GM12878 (cell line): ENCODE measurements at regions not wholly inside any gene's neighbourhood (a gene's known extent, or its start where the extent isn't known, plus 50 kb on each side); places are given as distances from the start of the nearest gene placed in this dataset.
"Not testable (repeated sequence)": the region's sequence is repeated elsewhere in the genome, so short reads cannot be mapped to it uniquely, and the experiment has no call there.

ENCODE experiments used
- ATAC-seq: fragments of 200-7000 bp; cut with Tn5 transposase; 3 replicates; pipeline ENCODE4 v1.9.1; 2020; ENCODE audit warnings: mild to moderate bottlenecking, moderate library complexity
- BruUV-seq: library from RNA; stranded (reverse); fragments of 400-500 nt; replicated peaks from 2 replicates; lab custom pipeline; 2021; lab: Mats Ljungman, UMichigan
- CTCF ChIA-PET: fragments of 300-600 bp; sonication (Branson Sonifier 250); formaldehyde crosslinking; extraction: SDS; loops from one replicate; lab custom pipeline; 2021; ENCODE audit warnings: inconsistent platforms; lab: Yijun Ruan, JAX
- POLR2A ChIA-PET: fragments of 350-600 bp; formaldehyde crosslinking; extraction: SDS; loops from one replicate; lab custom pipeline; 2021; ENCODE audit warnings: inconsistent platforms; lab: Charles Lee
- RAD21 ChIA-PET: fragments of 300-600 bp; sonication (Branson Sonifier 250); formaldehyde crosslinking; loops from one replicate; lab custom pipeline; 2023; ENCODE audit warnings: antibody characterized with exemption; ENCODE audit not compliant: unreplicated experiment; lab: Charles Lee
- SMC1A ChIA-PET: fragments of 300-600 bp; sonication (Branson Sonifier 250); formaldehyde crosslinking; loops from one replicate; lab custom pipeline; 2023; ENCODE audit not compliant: unreplicated experiment, uncharacterized antibody; lab: Charles Lee
- DNase-seq: peaks from one replicate; pipeline ENCODE4 v3.0.0-alpha.2; 2011; ENCODE audit warnings: low read depth, low spot score
- FAIRE-seq: peaks from 3 replicates; lab custom pipeline; 2011; peaks lifted over from hg19 to GRCh38; lab: Jason Lieb, UNC
- H2AFZ ChIP-seq: 2 replicates; pipeline ENCODE4 v1.6.0; 2011; ENCODE audit warnings: low read depth, low read length, control low read depth; ENCODE audit not compliant: control insufficient read depth
- H3K27ac ChIP-seq: 2 replicates; pipeline ENCODE4 v1.5.1; 2011; ENCODE audit warnings: control low read depth; ENCODE audit not compliant: control insufficient read depth, insufficient read depth
- H3K27me3 ChIP-seq, 2 experiments: replicated peaks in 1 of 2; 2 replicates each; pipeline versions ENCODE4 v1.6.0 to v1.6.1; 2011; ENCODE audit warnings: low read length in 1 of 2; ENCODE audit not compliant: control insufficient read depth in 2 of 2, insufficient read depth in 2 of 2
- H3K36me3 ChIP-seq, 2 experiments: 2 replicates each; pipeline ENCODE4 v1.5.1; 2011; ENCODE audit warnings: low read length in 1 of 2; ENCODE audit not compliant: control insufficient read depth in 2 of 2, insufficient read depth in 2 of 2
- H3K4me1 ChIP-seq: 2 replicates; pipeline ENCODE4 v1.6.1; 2011; ENCODE audit warnings: mild to moderate bottlenecking, low read length, moderate library complexity, mixed read lengths; ENCODE audit not compliant: control insufficient read depth, insufficient read depth
- H3K4me2 ChIP-seq: 2 replicates; pipeline ENCODE4 v1.6.0; 2011; ENCODE audit warnings: control low read depth; ENCODE audit not compliant: control insufficient read depth, insufficient read depth
- H3K4me3 ChIP-seq: fragments of 200-600 bp; sonication (generic); 2 replicates; pipeline ENCODE4 v1.5.1; 2016
- H3K79me2 ChIP-seq: 2 replicates; pipeline ENCODE4 v1.6.0; 2011; ENCODE audit warnings: low read length; ENCODE audit not compliant: control insufficient read depth, insufficient read depth
- H3K9ac ChIP-seq: 2 replicates; pipeline ENCODE4 v1.8.0; 2011; ENCODE audit warnings: low read length, control low read depth, mixed read lengths; ENCODE audit not compliant: control insufficient read depth, insufficient read depth
- H3K9me3 ChIP-seq: replicated peaks from 3 replicates; pipeline ENCODE4 v1.5.1; 2011; ENCODE audit warnings: mild to moderate bottlenecking, low read length; ENCODE audit not compliant: control insufficient read depth, insufficient read depth
- H4K20me1 ChIP-seq: 2 replicates; pipeline ENCODE4 v1.6.0; 2011; ENCODE audit not compliant: control insufficient read depth, insufficient read depth
- FOXM1 ChIP-seq: IDR thresholded peaks from 2 replicates; pipeline ENCODE4 v1.6.1; 2012; ENCODE audit warnings: low read depth, mild to moderate bottlenecking, inconsistent platforms, low read length, moderate library complexity
- NRF1 ChIP-seq: conservative IDR thresholded peaks from 2 replicates; pipeline ENCODE4 v1.6.1; 2011; ENCODE audit warnings: mild to moderate bottlenecking, low read depth, low read length, improper control_type of control experiment
- WGBS: methylation state at CpG from one replicate; pipeline ENCODE4 v1.1.6; 2016; ENCODE audit warnings: low lambda C conversion rate; ENCODE audit not compliant: insufficient replicate concordance, insufficient coverage; ENCODE audit errors: missing lambda C conversion rate; 5-methylcytosine and 5-hydroxymethylcytosine counted together
- in situ Hi-C: fragments of 300-500 bp; cut with MboI; formaldehyde crosslinking; loops from 9 replicates; pipeline ENCODE4 v1.14.3; 2018; ENCODE audit warnings: mixed read lengths
- intact Hi-C: fragments of 100-400 bp; cut with micrococcal nuclease; formaldehyde crosslinking; loops from one replicate; pipeline ENCODE4 v1.14.2; 2022; ENCODE audit not compliant: unreplicated experiment

DNA sequence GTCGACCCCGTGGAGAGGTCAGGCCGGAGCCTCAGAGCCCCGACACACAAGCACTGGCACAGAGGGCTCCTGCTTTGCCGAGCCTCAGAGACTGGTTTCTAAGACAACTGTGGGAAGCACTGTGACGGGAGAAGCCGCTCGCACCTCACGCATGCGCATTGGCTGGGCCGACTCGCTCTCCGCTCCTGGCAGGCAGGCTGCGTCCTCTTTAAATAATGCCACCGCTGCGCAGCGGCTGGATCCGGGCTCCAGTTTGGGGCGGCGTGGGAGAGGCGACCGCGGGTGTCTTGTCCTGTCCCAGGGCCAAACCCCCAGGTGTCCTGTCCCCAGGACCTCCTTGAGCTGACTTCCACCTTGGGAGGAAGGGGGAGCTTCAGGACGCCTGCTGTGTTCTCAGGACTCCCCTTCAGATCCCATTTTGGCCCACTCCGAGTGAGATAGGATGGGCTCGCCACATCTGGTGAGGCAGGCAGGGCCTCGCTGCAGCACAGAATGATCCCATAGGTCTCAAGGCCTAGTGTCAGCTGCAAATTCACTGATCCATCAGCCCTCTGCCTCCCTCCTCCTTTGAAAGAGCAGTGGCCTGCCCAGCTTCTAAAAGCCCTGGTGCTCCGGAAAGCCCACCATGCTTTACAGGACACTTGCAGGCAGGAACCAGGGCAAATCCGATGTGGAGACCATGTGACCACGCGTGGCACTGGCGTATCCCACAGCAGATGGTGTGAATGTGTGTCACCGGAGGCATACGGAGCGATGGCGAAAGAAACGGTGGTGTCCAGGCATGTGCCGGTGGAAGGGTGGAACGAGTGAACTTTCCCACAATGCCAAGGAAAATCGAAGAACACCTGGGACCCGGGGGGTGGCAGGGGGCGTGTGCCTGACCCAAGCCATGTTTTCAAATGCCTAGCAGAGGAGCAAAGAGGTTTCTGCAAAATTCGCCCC is 169.3 kb upstream of the ZNF337 start:
- Histone ChIP-seq H3K79me2 (no peaks in the 10 kb centered on the region), H3K27me3 (no peaks in the 10 kb centered on the region; a peak in 2 of 4 replicates), H2AFZ (peak overlapping the region; percentile 54), H3K9me3 (no peaks in the 10 kb centered on the region), H3K4me1 (peaks cover 6% of the 10 kb centered on the region), H3K27ac (no peak overlapping the region), H3K9ac (no peak overlapping the region), H3K36me3 (no peaks in the 10 kb centered on the region), H4K20me1 (no peaks in the 10 kb centered on the region), H3K4me2 (peak overlapping the region; percentile 71), H3K4me3 (no peak overlapping the region)
- SMC1A ChIA-PET: no interaction called here
- CTCF ChIA-PET: no interaction called here
- POLR2A ChIA-PET: no interaction called here
- DNase-seq (no peak), FAIRE-seq (no peak), ATAC-seq (peak; percentile 45)
- TF ChIP-seq NRF1 (peak; percentile 57), FOXM1 (no peak)
- intact Hi-C loops: no loop called here
- RAD21 ChIA-PET: no interaction called here
- BruUV-seq: no TSS peak
- 20% methylated on average over 43 of the region's 43 CpGs for WGBS
- in situ Hi-C loops: no loop called here

DNA sequence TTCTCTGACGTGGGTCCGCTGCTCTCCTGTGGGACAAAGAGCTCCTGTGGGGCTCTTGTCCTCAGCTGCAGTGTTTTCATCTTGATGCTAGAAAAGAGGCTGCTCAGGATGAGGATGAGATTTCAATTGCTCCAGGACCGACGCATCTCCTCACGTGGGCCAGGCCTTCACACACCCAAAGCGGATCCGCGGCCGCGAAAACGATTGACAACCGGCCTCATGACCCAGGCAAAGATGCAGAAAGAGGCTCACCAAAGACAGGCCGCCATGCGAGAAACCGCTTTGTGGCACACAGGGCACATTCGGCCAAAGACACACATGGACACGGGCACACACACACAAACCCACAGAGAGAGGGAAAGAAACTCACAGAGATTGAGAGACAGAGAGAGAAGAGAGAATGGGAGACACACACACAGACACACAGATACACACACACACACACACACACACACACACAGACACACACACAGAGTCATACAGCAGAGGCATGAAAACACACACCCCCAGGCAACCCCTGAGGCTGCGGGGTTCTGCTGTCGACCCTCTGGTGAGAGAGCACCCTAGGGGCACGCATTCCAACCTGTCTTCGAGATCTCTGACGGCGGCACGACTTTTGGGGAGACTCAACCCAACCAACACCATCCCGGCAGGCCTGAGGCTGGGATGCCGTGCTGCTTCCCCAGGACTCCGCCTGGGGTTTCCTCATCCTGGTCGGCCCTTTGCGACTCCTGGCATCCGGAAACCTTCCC is 168.5 kb upstream of the ZNF337 start:
- intact Hi-C loops, DNase-seq, ATAC-seq, H3K9ac ChIP-seq, SMC1A ChIA-PET, H3K27me3 ChIP-seq, in situ Hi-C loops, POLR2A ChIA-PET, H3K4me3 ChIP-seq, H3K27ac ChIP-seq, H3K36me3 ChIP-seq, H4K20me1 ChIP-seq, H3K79me2 ChIP-seq, H3K9me3 ChIP-seq, FAIRE-seq, CTCF ChIA-PET, H3K4me1 ChIP-seq, BruUV-seq, RAD21 ChIA-PET: not testable (repeated sequence)
- Histone ChIP-seq H3K4me2 (peak overlapping the region; percentile 71), H2AFZ (peak overlapping the region; percentile 54)
- 56% methylated on average over 30 of the region's 30 CpGs for WGBS
